COLO668 (cell line): ENCODE measurements at regions not wholly inside any gene's neighbourhood (a gene's known extent, or its start where the extent isn't known, plus 50 kb on each side); places are given as distances from the start of the nearest gene placed in this dataset.

Experiments
- DNase-seq: peaks from one replicate; lab custom pipeline; 2025; ENCODE audit not compliant: unreplicated experiment; lab: John Stamatoyannopoulos, UW

DNA sequence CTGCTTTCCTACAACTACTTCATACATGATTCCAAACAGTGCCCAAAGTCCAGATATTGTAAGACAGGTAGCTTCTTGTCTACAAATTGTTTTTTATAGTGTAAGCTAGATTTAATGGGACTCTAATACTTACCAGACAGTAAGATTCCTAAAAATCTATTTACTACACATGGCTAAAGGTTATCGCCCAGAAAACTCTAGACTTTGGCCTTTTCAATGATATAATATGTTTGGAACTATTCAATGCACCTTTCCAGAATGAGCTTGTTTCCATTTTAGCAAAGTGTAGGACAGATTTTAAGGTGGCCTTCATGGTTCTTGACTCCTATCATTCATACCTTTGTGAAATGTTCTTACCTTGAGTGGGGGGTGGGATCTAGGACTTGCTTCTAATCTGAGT is 951.0 kb downstream of the SORCS1 start:
- no peak for DNase-seq

- no peak for DNase-seq
These were observed 966.2 kb downstream of the SORCS1 start for GRCh38 chr10:106198275-106198674.

DNA sequence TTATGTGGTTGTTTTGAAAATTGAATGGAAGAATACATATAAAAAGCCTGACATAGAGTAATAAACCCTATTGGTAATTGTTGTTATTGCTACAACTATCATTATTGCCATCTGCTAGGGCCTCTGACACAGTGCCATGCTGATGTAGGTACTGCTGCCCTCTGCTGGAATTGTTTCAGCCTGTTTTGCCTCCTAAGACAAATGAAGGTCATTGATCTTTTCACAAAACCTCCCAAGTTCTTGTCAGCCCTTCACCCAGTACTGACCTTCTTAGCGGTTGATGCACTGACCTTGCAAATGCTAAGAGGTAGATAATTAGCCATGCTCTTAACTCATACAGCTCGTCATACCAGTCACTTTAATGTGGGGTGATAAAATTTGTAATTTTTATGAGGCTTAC is 975.2 kb downstream of the SORCS1 start:
- peak; percentile 2 for DNase-seq

DNA sequence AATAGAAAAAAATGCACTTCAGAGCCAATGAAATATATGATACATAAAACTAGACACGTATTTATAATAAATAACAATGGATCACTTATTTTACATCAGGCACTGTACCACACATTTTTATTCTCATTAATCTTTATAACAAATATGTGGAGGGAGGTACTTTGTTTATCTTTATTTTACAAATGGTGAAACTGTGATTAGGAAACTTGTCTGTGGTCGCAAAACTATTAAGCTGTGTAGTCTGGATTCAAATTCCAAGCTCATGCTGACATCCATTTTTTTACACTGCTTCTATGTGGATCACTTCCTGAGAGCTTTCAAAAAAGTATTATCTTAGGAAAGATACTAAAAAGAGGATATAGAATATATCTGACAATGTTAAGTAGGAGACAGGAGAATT is 978.6 kb downstream of the SORCS1 start:
- no peak for DNase-seq

GRCh38 chr10:106183041-106183440 is 981.5 kb downstream of the SORCS1 start:
- no peak for DNase-seq

DNA sequence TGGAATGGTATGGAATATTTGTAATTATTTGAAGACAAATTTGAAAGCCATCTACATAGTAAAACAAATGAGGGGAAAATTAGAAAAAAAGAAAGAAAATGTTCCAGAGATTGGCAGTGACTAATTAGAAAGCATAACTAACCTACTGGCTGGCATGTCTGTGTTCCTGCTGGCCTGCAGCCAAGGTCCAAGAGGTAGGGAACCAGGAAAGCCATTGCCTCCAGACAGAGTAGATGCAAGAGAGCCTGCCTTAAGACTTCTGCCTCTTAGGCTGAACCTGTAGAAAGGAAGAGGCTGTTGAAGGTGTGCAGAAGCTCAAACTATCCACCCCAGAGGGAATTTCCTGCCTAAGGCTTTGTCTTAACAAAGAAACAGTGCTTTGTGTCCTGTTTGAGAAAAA is 982.0 kb downstream of the SORCS1 start:
- DNase-seq: peak; percentile 0

DNA sequence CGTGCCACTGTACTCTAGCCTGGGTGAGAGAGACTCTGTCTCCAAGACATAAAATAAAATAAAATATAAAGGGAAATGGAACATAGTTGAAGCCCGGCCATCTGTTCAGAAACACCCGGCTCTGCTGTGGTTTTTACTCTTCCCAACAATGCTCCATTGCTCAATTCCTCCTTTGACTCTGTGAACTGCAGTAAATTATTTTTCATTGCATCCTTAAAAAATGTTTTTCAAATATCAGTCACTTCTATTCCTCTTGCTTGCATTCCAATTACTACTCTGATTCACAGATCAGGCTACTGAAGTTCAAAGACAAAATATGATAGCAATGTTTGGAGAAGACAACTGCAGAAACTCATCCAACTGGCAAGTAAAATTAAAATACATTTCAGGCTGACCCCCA is 983.0 kb downstream of the SORCS1 start:
- DNase-seq: no peak

DNA sequence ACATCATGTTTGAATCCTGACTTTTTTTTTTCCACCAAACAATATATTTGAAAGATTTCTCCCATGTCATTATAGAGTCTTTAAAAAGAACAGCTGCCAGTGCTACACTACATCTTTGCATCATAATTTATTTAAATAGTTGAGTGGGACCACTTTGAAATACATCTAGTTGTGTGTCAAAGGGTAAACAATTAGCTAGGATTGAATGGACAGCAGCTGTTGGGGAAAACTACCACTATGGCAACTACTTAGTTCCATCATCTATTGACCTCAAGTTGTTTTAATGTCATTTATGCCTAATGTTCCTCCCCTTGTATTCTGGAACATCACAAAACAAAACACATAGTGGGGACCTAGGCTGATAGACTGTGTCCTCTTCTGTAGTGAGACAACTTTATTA is 985.1 kb downstream of the SORCS1 start:
- DNase-seq: no peak

GRCh38 chr10:106175760-106176377 is 988.6 kb downstream of the SORCS1 start:
- no peak for DNase-seq

GRCh38 chr10:106173838-106174237 is 990.7 kb downstream of the SORCS1 start:
- no peak for DNase-seq

DNA sequence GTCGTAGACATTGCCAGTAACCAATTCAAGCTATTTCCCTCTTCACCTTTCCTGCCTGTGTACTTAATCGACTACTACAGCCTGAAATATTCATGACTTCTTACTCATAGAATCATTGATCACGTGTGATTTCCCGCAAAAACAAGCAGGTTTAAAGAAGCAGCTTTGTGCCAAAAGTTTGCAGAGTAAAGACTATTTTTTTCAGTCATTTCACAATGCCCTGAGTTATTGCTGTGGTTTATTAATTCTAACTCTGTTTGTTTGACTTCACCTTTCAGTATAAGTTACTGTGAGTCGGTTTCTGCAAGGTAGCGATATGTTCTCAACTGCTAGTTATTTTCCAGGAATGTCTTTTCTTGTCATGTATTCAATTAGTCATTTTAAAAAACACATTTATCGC is 995.3 kb downstream of the SORCS1 start:
- no peak for DNase-seq

GRCh38 chr10:106167946-106168345 is 996.6 kb downstream of the SORCS1 start:
- DNase-seq: no peak

- no peak for DNase-seq
These were observed 1006.3 kb downstream of the SORCS1 start for GRCh38 chr10:106158241-106158640.

GRCh38 chr10:106147021-106147420 is 1017.5 kb downstream of the SORCS1 start:
- no peak for DNase-seq

DNA sequence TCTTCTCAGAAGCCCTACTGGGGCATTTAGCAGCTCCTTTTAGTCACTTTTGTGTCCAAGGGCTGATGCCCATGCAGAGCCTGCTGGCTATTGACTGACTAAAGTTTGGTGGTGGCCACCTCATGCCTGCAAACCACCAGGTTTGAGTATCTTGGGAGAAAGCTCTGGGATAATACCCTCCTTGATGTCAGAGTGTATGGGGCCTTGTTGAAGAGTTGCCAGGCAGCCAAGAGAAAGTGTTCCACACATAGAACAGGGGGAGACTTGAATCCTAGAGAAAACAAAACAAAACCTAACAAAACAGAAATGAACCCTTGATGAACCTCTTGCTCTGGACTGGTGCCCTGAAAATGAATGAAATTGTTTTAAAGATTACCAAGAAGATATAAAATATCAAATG is 1024.6 kb downstream of the SORCS1 start:
- DNase-seq: no peak

DNA sequence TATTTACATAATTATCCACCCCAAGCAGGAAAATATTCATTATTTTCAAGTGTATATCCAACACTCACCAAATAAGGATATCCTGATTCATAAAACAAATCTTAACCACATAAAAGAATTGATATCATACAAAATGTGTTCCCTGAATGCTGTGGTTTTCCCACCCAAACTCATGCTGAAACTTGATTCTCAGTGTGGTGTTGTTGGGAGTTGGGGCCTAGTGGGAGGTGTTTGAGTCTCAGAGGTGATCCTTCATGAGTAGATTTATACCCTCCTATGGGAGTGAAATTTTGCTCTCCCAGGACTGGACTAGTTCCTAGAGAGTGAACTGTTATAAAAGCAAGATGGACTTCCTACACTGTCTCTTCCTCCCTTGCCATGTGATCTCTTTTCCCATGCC is 1028.3 kb downstream of the SORCS1 start:
- DNase-seq: no peak

- no peak for DNase-seq
These were observed 1030.0 kb downstream of the SORCS1 start for GRCh38 chr10:106134326-106135000.

DNA sequence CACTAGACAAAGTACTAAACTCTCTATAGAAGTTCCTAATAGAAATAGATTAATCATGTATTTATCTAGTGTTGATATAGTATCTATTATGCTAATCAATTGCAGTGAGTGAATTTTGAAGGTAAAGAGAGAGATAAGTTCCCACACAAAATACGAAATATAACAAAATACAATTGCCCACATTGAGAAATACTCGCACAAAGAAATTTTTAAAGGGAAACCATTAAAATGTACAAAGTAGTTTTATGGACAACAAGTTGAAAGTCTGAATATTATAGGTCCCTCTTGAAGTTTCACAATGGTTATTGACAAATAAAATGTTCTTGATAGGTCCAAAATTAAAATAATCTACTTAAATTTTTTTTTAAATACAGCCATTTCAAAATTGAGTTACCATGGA is 1031.1 kb downstream of the SORCS1 start:
- no peak for DNase-seq

DNA sequence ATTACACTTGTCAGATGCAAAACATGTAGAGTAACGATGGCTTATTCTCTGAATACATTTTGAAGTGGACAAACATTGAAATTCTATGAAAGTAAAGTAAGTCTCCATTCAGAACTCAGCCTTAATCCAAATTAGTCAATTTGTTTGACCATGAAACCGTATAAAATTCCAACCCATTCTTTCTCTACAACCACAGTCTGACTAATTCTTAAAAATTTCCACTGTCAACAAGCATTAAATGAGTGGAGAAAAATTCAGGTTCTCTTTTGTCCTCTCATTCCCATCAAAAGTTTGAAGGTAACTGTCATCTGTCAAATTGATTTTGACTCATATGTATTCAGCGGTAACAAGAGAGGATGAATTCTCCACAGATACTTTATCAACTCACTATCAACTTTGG is 1031.5 kb downstream of the SORCS1 start:
- no peak for DNase-seq

- DNase-seq: no peak
These were observed 1049.8 kb downstream of the SORCS1 start for GRCh38 chr10:106114656-106115186.

- no peak for DNase-seq
These were observed 1053.3 kb downstream of the SORCS1 start for GRCh38 chr10:106111246-106111645.

DNA sequence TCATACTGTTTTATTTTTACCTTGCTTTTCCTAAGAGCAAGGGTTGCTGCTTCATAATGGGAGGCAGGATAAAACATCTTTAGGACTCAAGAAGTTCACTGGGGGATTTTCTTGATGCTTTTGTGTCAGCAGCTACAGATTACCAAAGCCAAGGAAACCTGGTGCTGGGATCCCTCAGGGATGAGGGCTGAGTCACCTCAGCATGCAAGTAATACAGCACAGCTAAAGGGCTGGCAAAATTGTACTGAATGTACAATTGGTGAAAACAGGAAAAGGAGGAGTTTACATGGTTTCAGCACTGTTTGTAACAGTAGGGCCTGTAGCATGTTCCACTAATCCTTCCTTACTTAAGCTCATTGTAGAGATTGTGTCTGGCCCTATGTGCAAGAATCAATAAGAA is 1056.8 kb downstream of the SORCS1 start:
- DNase-seq: no peak

GRCh38 chr10:106106114-106106513 is 1058.4 kb downstream of the SORCS1 start:
- no peak for DNase-seq
